ENCODE measurements at regions not wholly inside any gene's neighbourhood (a gene's known extent, or its start where the extent isn't known, plus 50 kb on each side); places are given as distances from the start of the nearest gene placed in this dataset.

DNA sequence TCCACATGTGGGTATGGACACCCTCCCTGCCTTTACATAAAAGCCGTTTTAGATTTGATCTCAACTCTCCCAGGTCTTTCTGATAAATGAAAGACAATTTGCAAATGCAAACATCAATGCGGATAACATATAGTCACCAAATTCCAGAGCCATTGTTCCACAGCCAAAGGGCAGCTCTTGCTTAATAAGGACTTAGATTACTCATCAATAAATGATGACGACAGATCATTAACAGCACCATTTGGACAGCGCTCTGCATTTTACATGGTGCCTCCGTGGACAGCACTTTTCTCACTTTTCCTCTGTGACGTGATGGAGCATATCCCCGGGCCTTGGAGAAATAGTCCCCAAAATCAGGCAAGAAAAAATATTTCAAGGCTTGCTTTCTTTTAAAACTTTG, 370.3 kb upstream of the CELF2 start:
- no peak for DNase-seq
- Histone ChIP-seq H3K4me3 (ENCODE audit: low read length) (no peak overlapping the region), H3K36me3 (ENCODE audit: insufficient read depth, low read length) (no peaks in the 10 kb centered on the region), H3K9me3 (ENCODE audit: control insufficient read depth in 1 of 2, insufficient read depth in 1 of 2, low read length in 2 of 2) (no peaks in the 10 kb centered on the region), H3K4me1 (ENCODE audit: insufficient read depth, low read length) (no peaks in the 10 kb centered on the region), H3K27ac (ENCODE audit: low read depth in 1 of 2, low read length in 2 of 2) (no peak overlapping the region), H3K27me3 (ENCODE audit: control insufficient read depth in 1 of 2, insufficient read depth in 2 of 2, low read length in 2 of 2) (peaks cover 3 to 5% of the 10 kb centered on the region in 2 experiments)
- POLR2A ChIA-PET = no interaction called here
- Mint-ChIP-seq H3K9me3 (no peaks in the 10 kb centered on the region), H3K4me3 (no peak overlapping the region), H3K27ac (no peak overlapping the region), H3K27me3 (peaks cover 37% of the 10 kb centered on the region), H3K4me1 (ENCODE audit: low read depth) (no peaks in the 10 kb centered on the region), H3K36me3 (ENCODE audit: low read depth) (no peaks in the 10 kb centered on the region)
- intact Hi-C loops (cut with DNase I, micrococcal nuclease) = no loop called here
- TF ChIP-seq, protein P1, sequence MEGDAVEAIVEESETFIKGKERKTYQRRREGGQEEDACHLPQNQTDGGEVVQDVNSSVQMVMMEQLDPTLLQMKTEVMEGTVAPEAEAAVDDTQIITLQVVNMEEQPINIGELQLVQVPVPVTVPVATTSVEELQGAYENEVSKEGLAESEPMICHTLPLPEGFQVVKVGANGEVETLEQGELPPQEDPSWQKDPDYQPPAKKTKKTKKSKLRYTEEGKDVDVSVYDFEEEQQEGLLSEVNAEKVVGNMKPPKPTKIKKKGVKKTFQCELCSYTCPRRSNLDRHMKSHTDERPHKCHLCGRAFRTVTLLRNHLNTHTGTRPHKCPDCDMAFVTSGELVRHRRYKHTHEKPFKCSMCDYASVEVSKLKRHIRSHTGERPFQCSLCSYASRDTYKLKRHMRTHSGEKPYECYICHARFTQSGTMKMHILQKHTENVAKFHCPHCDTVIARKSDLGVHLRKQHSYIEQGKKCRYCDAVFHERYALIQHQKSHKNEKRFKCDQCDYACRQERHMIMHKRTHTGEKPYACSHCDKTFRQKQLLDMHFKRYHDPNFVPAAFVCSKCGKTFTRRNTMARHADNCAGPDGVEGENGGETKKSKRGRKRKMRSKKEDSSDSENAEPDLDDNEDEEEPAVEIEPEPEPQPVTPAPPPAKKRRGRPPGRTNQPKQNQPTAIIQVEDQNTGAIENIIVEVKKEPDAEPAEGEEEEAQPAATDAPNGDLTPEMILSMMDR (IDR thresholded peaks at IDR 0.05) = no peak
- no peak for ATAC-seq (ENCODE audit: poor library complexity)
- CTCF ChIA-PET = no interaction called here

DNA sequence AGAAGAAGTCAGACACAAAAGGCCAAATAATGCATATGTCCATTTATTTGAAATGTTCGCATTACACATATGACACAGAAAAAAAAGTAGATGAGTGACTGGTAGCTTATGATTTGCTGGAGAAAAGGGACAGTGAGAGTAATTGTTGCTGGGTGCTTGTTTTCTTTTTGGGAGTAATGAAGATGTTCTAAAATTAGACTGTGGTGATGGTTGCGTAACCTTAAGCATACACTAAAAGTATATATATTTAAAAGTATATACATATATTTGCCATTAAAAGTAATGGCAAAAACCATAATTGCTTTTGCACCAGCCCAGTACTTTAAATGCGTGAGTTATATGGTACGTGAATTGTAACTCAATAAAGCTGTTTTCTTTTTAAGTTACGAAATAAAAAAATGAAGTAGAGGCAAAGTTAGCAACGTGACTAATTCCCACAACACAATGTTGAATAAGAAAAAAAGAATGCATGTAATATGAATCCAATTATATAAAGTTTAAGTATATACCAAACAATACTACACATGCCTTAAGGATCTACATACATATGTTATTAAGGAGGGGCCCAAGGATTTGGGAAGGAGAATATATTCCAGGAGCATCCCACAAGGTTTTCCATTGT, 360.4 kb upstream of the CELF2 start:
- H3K4me3 Mint-ChIP-seq = no peak overlapping the region
- Histone ChIP-seq H3K27ac (ENCODE audit: low read depth in 1 of 2, low read length in 2 of 2) (no peak overlapping the region), H3K27me3 (ENCODE audit: control insufficient read depth in 1 of 2, insufficient read depth in 2 of 2, low read length in 2 of 2) (peaks cover 0 to 7% of the 10 kb centered on the region in 2 experiments), H3K4me3 (ENCODE audit: low read length) (no peak overlapping the region), H3K36me3 (ENCODE audit: insufficient read depth, low read length) (no peaks in the 10 kb centered on the region), H3K9me3 (ENCODE audit: control insufficient read depth in 1 of 2, insufficient read depth in 1 of 2, low read length in 2 of 2) (no peaks in the 10 kb centered on the region), H3K4me1 (ENCODE audit: insufficient read depth, low read length) (no peaks in the 10 kb centered on the region)
- no peaks in the 10 kb centered on the region for H3K4me1 Mint-ChIP-seq (ENCODE audit: low read depth)
- H3K36me3 Mint-ChIP-seq (ENCODE audit: low read depth) = no peaks in the 10 kb centered on the region
- TF ChIP-seq, protein P1 (IDR thresholded peaks at IDR 0.05) = no peak
- peaks cover 3% of the 10 kb centered on the region for H3K9me3 Mint-ChIP-seq
- ATAC-seq (ENCODE audit: poor library complexity) = no peak
- DNase-seq = no peak
- intact Hi-C loops (cut with DNase I, micrococcal nuclease) = no loop called here
- H3K27me3 Mint-ChIP-seq = peaks cover 17% of the 10 kb centered on the region
- H3K27ac Mint-ChIP-seq = no peak overlapping the region
- POLR2A ChIA-PET = no interaction called here
- CTCF ChIA-PET = no interaction called here

DNA sequence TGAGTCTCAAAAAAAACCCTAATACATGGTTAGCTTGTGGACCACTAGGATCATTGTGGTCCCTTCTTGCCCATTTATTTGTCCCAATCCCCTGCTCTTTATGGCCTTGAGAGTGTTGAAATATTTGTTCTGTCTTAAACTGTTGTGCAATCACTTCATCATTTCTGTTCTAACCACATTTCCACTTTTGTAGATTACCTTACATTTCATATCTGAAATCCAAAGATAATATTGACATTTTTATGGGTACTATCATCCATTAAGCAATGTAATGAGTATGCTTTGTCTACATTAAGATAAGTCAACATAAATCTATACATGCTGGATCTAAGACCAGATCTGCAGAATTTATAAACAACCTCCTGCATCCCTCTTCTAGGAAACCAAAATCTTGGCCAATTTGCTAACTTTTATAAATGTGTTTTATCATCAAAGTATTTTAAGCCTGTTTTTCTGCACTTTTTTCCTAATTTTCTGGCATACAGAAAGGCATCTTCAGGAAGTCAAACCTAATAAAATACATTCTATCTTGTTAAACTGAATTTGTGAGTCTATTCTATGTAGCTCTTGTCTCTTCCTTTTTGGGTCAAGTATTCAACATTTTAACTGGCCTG, 359.4 kb upstream of the CELF2 start:
- Histone ChIP-seq H3K36me3 (ENCODE audit: insufficient read depth, low read length) (no peaks in the 10 kb centered on the region), H3K9me3 (ENCODE audit: control insufficient read depth in 1 of 2, insufficient read depth in 1 of 2, low read length in 2 of 2) (no peaks in the 10 kb centered on the region), H3K27ac (ENCODE audit: low read depth in 1 of 2, low read length in 2 of 2) (no peak overlapping the region), H3K4me1 (ENCODE audit: insufficient read depth, low read length) (no peaks in the 10 kb centered on the region), H3K27me3 (ENCODE audit: control insufficient read depth in 1 of 2, insufficient read depth in 2 of 2, low read length in 2 of 2) (peaks cover 0 to 8% of the 10 kb centered on the region in 2 experiments), H3K4me3 (ENCODE audit: low read length) (no peak overlapping the region)
- POLR2A ChIA-PET = no interaction called here
- TF ChIP-seq, protein P1 (IDR thresholded peaks at IDR 0.05) = no peak
- no peak overlapping the region for H3K4me3 Mint-ChIP-seq
- H3K9me3 Mint-ChIP-seq = peaks cover 3% of the 10 kb centered on the region
- H3K4me1 Mint-ChIP-seq (ENCODE audit: low read depth) = no peaks in the 10 kb centered on the region
- H3K36me3 Mint-ChIP-seq (ENCODE audit: low read depth) = no peaks in the 10 kb centered on the region
- no peak overlapping the region for H3K27ac Mint-ChIP-seq
- DNase-seq (no peak), ATAC-seq (ENCODE audit: poor library complexity) (no peak)
- intact Hi-C loops (cut with DNase I, micrococcal nuclease) = no loop called here
- H3K27me3 Mint-ChIP-seq = peaks cover 19% of the 10 kb centered on the region
- CTCF ChIA-PET = no interaction called here

All from CD4-positive, alpha-beta T cell (primary cell).